HepG2 (cell line): ENCODE measurements at regions not wholly inside any gene's neighbourhood (a gene's known extent, or its start where the extent isn't known, plus 50 kb on each side); places are given as distances from the start of the nearest gene placed in this dataset.

ENCODE experiments used
- ZNF883 ChIP-seq: sonication (generic); formaldehyde crosslinking; IDR thresholded peaks from 2 replicates; pipeline ENCODE4 v1.5.1; 2020; ENCODE audit warnings: mild to moderate bottlenecking, missing genetic modification reagents; ENCODE audit errors: not compliant biosample characterization
- ZSCAN29 ChIP-seq: sonication (generic); formaldehyde crosslinking; conservative IDR thresholded peaks from 2 replicates; pipeline ENCODE4 v1.4.0; 2020; ENCODE audit warnings: mild to moderate bottlenecking, missing genetic modification reagents

GRCh38 chr21:16619281-16619680, 889.5 kb downstream of the USP25 start:
- TF ChIP-seq ZSCAN29 (CRISPR knock-in tag) (no peak), ZNF883 (CRISPR knock-in tag) (no peak)
